Hematopoietic multipotent progenitor cell treated with erythropoietin and hydrocortisone succinate and interleukin-3 and kit ligand, for 15 days (in vitro differentiated cells): ENCODE measurements at regions not wholly inside any gene's neighbourhood (a gene's known extent, or its start where the extent isn't known, plus 50 kb on each side); places are given as distances from the start of the nearest gene placed in this dataset.

Experiments used
- DNase-seq: peaks from one replicate; pipeline ENCODE4 v3.0.0-alpha.2; 2015; ENCODE audit warnings: low spot score

DNA sequence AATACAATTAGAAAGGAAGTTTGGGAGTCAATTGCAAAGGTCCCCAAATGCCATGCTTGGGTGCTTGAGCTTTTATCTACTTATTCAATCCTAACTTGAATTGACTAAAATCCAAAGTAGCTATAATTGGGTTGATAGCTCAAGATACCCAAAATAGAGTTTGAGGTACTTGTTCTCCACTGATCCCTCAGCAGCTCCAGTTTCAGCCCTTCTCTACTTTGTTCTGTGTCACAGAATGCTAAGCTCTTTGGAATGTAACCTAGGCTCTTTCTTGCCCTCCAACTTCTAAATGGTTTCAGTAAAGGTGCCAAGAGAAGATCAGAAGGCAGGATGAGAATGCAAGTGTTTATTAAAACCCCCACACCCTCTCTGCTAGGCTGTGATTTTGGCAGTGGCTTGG, 251.4 kb upstream of the CLEC14A start:
- no peak for DNase-seq

DNA sequence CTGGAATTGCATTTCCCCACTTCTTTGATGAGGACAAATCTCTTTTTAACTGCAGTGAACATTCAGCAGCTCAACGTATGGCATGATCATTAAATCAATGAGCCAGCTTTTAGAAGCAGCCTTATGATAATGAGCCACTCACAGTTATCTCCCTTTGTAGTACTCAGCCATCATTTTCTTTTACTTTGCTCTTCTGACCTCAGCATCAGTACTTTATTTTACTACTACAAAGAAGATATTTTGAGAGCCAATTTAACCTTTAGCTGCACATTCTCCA, 250.0 kb upstream of the CLEC14A start:
- no peak for DNase-seq

DNA sequence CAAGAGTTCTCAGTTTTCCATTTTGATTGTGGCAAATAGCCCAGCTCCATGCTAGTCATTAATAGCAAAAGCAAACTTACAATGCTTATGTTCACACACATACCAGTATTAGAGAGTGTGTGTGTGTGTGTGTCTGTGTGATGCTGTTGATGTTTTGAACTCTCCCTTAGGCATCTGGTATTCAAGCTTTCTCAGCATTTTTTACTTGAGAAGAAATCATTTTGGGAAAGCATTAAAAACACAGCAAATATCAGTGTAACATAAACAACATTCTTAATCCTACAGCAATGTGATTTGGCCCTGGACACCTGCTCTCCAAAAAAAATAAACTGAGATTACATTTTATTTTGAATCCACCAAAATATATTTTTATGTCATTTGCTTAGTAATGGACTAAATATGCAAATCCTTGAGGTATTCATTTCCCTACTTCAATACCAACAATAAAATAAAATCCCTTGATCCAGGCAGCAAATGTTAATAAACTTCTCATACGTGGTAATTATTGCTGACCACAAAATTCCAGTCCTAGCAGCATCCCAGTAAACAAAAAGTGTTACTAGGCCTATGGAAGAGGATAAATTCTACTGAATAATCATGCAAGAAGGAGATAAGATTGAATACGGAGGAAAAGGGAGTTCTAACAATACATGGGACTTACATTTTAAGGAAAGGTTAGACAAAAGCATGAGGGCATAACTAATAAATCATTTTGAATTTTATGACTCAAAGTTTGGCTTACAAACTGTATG, 249.5 kb upstream of the CLEC14A start:
- DNase-seq, result no peak

DNA sequence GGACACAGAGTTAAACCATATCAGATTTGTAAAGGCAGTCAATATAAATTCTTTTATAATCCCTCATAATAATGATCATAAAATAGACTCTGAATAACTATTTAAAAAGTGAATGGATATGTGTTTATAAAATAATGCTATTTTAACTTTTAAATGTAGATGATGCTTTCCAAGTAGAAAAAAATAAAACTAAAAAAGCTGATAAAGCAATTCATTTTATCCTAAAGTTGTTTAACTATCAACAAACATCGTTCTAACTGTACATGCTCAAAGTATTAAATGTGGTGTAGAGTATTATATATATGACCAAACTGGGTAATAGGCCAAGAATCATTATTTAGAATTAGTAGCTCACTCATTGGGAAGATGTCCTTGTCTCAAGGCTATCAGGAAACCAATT, 248.3 kb upstream of the CLEC14A start:
- no peak for DNase-seq

DNA sequence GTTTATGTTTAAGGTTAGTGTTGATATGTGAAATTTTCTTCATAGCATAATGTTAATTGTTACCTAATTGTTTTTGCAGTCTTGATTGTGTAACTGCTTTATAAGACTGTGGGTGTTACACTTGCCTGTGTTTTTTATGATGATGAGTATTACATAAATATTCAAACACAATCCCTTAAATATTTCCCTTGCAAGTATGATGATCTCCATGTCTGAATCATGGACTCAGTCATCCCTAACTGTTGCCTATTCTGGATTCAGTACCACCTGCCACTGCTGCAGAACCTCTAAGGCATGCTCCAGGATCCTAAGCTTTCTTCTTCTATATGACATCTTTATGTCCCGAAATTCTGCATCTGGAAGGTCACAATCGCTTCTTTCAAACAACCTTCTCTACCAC, 246.3 kb upstream of the CLEC14A start:
- DNase-seq, result no peak

DNA sequence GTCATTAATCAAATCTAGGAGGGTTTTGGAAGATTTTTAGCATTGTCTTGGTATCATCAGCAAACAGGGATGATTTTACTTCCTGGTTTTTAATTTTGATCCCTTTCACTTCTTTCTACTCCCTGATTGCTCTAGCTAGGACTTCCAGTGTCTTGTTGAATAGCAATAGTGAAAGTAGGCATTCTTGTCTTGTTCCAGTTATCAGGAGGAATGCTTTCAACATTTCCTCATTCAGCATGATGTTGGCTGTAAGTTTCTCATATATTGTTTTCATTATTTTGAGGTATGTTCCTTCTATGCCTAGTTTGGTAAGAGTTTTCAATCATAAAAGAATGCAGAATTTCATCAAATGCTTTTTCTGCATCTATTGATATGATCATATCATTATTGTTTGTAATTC, 244.2 kb upstream of the CLEC14A start:
- no peak for DNase-seq

DNA sequence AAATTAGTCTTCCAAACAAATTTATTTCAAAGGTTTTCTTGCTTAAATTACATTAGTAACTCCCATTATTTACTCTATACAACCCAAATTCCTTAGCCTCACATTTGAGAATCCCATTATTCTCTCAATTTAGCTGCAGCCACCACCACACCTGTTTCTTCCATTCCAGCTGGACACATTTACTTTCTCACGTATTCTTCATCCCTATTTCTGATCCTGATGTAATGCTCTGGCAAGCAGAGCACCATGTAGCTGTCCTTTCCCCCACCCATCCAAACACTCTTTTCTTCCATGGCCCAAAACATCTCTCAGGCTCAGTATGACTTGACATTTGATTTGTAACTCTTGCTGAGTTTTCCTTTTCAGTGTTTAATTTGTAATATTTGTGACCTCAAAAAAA, 240.2 kb upstream of the CLEC14A start:
- DNase-seq, result no peak

DNA sequence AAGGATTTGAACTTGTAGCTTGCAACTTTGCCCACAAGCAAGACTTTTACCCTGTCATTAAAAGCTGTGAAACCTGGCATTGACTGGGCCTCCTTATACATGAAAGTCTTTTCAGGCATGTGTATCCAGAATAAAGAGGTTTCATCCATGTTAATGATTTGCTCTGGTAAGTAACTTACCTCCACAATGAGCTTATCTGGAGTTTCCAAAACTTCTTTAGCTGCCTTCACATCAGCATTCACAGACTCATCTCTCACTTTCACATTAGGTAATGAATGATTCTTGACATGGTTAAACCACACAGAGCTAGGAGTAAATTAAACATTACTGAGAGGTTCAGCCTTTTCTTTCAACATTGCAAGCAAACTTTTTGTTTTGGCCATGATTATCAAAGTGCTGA, 234.4 kb upstream of the CLEC14A start:
- no peak for DNase-seq

DNA sequence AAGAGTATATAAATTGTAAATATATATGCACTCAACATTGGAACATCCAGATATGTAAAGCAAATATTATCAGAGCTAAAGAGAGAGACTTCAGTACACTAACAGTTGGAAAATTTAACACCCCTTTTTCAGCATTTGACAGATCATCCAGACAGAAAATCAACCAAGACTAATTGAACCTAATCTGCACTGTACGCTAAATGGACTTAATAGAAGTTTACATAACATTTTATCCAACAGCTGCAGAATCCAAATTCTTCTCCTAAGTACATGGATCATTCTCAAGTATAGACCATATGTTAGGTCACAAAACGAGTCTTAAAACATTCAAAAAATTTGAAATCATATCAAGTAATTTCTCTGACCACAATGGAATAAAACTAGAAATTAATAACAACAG, 229.1 kb upstream of the CLEC14A start:
- no peak for DNase-seq

DNA sequence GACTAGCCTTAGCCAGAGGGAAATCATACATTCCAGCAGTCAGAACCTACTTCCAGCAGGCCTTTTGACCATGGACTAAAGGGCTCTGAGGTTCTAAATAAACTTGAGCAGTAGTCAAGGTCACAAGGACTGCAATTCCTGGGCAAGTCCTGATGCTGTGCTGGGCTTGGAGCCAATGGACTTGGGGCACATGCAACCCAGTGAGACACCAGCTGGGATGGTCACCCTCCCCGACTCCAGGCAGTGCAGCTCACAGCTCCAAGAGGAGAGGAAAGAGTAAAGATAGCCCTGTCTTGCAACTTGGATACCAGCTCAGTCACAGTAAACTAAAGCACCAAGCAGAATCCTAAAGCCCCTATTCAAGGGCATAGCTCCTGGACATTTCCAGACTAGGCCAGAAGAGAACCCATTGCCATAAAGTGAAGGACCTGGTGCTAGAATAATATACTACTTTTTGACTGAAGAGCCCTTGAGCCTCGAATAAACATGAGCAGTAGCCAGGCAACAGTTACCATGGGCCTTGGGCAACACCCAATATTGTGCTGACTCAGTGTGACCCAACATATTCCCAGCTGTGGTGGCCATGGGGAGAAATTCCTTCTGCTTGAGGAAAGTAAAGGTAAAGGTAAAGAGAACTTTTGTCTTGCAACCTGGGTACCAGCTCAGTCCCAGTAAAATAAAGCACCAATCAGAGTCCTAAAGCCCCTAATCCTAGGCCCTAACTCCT, 226.2 kb upstream of the CLEC14A start:
- no peak for DNase-seq

DNA sequence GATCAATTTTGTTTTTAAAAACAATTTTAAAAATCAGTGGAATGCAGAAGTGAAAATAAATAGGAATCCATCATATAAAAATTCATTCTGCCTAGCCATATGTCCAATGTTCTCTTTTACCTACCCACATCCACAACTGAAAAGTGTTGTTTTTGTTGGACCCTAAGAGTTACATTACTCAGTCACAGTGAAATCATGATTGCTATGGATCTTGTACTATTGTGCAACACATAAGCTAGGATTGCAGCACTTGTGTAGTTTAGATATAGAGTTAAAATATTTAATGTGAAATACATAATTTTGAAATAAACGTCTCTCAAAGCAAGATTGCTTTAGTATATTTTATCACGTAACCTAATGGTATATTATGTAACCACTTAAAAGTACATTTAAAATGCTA, 213.3 kb upstream of the CLEC14A start:
- DNase-seq, result no peak

DNA sequence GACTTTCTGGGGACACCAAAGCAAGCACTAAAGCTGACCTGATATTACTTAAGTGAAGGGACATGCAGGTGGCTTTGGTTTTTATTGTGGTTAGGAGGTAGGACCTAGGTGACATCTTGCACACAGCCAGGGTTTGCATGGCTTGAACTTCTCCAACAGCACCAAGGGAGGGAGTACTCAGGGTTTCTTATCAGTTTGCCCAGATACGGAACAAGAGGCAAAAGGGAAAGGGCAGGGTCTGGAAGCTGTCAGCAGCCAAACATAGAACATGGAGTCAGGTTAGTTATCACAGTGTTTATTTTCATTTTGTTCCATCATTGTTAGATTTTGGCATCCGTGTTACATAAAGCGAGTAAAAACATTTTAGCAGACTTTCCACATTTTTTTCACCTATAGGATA, 186.3 kb upstream of the CLEC14A start:
- no peak for DNase-seq

DNA sequence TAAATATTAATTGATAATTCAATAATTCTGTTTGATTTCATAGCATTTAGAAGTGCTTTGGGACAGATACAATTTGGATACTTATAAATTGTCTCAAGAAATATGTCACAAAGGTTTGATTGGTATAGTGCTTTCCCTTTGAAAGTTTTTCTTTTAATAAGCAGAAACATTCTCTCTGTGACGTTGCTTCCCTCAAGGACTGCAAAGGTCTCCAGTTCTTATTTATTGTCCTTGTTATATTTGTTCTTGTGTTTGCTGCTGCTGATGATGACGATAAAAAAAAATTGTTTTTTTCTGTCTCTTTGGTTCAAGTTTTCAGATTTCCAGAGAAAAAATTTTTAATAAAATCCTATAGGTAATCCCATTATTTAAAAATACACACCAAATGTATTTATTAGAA, 176.3 kb upstream of the CLEC14A start:
- DNase-seq, result no peak

DNA sequence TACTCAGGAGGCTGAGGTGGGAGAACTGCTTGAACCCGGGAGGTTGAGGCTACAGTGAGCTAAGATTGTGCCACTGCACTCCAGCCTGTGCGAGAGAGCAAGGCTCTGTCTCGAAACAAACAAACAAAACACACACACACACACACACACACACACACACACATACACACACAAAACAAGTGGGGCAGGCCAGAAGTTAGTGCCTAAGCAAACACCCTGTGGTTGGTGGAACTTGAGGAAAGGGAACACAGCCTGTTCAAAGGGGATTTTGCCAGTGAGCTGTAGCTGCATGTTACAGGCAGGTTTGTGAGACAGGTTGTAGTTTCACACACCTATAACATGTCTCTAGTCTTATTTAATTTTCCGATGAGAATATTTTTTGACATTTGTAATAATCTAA, 175.3 kb upstream of the CLEC14A start:
- DNase-seq, result no peak

DNA sequence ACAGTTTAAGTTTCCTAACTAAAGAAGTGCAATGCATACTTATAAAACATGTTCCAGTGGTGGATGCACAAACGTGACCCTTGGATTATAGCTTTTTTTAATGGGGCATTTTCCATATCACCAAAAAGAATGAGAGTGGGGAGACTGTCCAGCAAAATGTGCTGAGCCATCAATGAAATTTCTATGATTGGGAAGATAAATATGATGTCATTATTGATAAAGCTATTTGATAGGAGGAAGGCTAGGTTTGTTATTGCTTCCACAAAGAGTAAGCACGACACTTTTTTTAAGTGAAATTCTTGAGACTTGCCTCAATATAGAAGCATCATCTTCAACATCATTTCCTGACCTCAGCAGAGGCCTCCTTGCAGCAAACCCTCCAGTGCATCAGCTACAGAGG, 174.6 kb upstream of the CLEC14A start:
- no peak for DNase-seq

DNA sequence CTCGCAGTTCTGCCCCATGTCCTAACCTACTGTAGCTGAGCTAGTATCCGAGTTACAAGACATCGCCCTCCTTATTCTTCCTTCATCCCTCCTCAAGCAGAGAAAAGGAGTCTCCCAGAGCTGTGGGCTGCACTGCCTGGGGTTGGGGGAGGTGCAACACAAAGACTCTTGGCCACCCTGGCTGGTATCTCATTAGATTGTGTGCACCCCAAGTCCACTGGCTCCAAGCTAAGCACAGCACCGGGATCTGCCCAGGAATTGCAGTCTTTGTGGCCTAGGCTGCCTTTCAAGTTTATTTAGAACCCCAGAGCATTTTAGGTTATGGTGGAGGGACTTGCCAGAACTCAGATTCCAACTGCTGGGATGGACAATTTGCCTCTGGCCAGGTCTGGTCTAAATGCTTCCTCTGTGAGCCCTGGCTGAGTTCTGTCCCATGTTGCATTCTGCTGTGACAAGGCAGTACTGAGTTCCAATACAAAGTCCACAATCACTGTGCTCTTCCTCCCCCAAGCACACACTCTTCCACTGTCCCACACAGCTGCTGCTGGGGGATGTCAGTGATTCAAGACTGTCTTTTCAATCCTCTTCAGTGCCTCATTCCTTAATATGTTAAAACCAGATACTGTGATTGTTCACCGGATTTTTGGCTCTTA, 169.6 kb upstream of the CLEC14A start:
- DNase-seq, result no peak

DNA sequence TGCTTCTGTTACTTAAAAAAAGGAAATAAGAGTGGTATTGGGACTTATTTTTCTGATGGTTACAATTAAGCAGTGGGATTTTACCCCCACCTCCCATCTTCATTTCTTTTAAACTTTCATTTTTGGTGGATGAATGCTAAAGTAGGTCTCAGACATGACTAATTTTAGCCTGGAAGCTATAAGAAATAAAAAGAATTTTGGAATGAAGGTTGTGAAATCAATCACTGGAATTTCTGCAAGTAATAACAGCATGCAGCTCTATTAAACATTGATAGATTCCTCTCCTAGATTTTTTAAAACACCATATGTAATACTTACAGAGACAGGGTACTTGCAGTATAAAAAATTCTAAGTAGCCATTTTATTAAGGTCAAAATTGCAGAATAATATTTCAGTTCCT, 164.2 kb upstream of the CLEC14A start:
- DNase-seq, result no peak

DNA sequence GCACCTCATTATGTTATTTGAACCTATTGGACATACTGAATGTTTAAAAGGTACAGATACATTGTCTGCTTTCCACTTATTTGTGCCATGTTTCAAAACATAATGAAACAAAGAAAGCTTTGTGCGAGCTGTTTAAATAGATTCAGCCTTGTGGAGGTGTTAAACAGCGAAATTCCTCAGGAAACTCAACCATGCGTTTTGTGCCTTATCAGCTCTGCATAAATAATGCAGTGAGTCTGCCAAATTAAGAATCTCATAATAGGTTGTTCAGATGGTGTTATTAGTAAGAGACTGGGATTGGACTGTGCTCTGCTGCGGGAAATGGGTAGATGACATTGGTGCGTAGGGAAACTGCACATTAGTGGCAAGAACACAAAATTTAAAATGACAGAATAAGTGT, 163.7 kb upstream of the CLEC14A start:
- no peak for DNase-seq

DNA sequence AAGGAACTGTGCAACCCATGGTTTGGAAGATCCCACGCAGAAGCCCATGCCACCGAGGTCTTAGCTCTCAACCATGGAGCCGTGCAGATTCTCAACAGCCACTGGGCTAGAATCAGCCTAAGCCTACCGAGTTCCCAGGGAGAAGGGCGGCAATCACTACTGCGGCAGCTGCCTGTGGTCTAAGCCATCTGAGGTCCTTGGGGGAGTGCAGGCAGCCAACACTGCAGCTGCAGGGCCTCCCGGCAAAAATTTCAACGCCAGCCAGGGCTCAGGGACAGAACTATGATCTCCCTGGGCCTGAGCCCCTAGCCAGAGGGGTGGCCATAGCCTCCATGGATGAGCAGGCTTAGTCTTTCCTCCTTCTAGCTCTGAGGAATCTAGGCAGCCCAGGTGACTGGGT, 156.8 kb upstream of the CLEC14A start:
- DNase-seq, result no peak

DNA sequence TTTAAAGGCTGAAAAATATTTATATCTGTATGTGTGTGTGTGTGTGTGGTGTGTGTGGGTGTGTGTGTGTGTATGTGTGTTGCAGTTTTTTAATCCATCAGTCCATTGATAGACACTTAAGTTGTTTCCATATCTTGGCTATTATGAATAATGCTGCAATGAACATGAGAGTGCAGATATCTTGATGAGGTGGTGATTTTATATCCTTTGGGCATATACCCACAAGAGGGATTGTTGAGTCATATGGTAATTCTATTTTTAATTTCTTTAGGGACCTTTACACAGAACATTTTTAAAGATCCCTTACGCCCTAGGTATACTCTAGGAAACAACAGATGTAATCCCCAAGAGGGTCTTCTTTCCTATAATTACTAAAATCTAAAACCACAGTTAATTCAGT, 154.5 kb upstream of the CLEC14A start:
- no peak for DNase-seq

DNA sequence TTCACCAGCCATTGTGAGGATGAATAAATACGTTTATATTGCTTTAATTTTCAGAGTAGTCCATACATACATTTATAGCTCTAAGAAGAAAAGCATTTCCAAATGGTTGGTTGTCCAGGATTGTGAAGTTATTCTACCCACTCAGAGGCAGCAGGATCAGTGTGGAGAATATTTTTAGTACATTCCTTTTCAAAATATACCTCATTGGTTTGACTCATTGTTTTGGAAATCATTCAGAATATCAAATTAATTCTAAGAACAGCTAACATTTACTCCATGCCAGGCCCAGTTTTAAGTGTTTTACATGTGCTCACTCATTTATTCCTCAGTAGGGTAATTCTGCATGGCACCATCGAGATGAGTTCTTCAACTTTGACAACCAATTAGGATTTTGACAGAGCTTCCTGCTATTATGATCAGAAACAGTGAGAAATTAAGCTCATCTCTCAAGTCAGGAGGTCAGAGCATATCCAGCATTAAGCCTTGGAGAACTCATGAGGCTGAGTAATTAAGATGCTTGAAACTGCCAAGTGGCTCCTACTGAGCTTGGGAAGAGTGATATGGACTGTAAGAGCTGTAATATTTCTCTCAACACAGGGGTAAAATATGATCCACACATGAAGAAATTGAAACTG, 153.3 kb upstream of the CLEC14A start:
- no peak for DNase-seq

DNA sequence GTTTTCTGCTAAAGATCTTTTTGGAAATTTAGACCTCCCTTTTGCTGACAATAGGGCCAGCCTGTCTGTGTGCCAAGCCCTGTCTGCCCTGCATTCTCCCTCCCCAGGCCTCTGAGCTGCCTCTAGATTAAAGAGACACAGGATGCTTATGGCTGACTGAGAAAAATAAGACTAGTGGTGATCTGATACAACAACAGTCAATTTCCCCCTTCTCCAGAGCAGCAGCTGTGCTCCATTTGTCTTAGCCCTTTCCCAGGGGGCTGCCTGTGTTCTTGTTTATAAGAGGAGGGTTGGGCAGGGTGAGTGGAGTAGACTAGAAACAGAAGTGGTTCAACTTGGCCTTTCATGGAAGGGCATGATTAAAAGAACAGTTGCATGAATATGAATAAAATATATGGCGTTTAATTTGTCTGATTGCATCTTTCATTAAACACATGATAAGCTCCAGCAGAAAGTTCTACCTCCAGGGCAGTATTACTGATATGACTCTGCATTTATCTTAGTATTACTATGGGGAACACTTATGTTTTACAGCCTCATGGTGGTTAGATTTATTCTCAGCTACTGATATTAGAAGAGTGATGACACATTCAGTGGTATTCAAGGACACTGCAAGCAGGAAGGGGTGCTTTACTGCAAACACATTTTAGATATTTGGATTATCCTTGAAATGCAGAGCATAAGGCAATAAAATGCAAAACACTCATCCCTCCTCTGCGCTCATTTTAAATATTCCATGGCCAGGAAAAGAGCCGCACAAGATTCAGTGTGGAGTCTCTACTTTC, 150.2 kb upstream of the CLEC14A start:
- no peak for DNase-seq
